ENCODE measurements at regions not wholly inside any gene's neighbourhood (a gene's known extent, or its start where the extent isn't known, plus 50 kb on each side); places are given as distances from the start of the nearest gene placed in this dataset.

GRCh38 chr6:74096329-74096728, 400.3 kb downstream of the CD109 start:
- no peaks in the 10 kb centered on the region for H3K36me3 ChIP-seq (ENCODE audit: insufficient read depth, low read depth, low read length)
- H3K9me3 ChIP-seq (ENCODE audit: insufficient read depth, low read depth, low read length) = no peaks in the 10 kb centered on the region
- no peak overlapping the region for H3K27ac ChIP-seq (ENCODE audit: low read length)
- H3K27me3 ChIP-seq (ENCODE audit: insufficient read depth, low read length) = no peaks in the 10 kb centered on the region
- H3K9ac ChIP-seq (ENCODE audit: low read depth, low read length) = no peak overlapping the region
- no peak overlapping the region for H3K4me3 ChIP-seq (ENCODE audit: low read length)
- H3K4me1 ChIP-seq (ENCODE audit: insufficient read depth, low read length) = no peaks in the 10 kb centered on the region

GRCh38 chr6:74093361-74093760, 397.4 kb downstream of the CD109 start:
- Histone ChIP-seq H3K36me3 (ENCODE audit: insufficient read depth, low read depth, low read length) (no peaks in the 10 kb centered on the region), H3K4me3 (ENCODE audit: low read length) (no peak overlapping the region), H3K9me3 (ENCODE audit: insufficient read depth, low read depth, low read length) (no peaks in the 10 kb centered on the region), H3K9ac (ENCODE audit: low read depth, low read length) (no peak overlapping the region), H3K4me1 (ENCODE audit: insufficient read depth, low read length) (no peaks in the 10 kb centered on the region), H3K27me3 (ENCODE audit: insufficient read depth, low read length) (no peaks in the 10 kb centered on the region), H3K27ac (ENCODE audit: low read length) (no peak overlapping the region)

- Histone ChIP-seq H3K27me3 (ENCODE audit: insufficient read depth, low read length) (no peaks in the 10 kb centered on the region), H3K27ac (ENCODE audit: low read length) (no peak overlapping the region), H3K36me3 (ENCODE audit: insufficient read depth, low read depth, low read length) (no peaks in the 10 kb centered on the region), H3K4me1 (ENCODE audit: insufficient read depth, low read length) (no peaks in the 10 kb centered on the region), H3K9ac (ENCODE audit: low read depth, low read length) (no peak overlapping the region), H3K4me3 (ENCODE audit: low read length) (no peak overlapping the region), H3K9me3 (ENCODE audit: insufficient read depth, low read depth, low read length) (no peaks in the 10 kb centered on the region)
Observed at GRCh38 chr6:74091794-74092157, 395.8 kb downstream of the CD109 start.

- Histone ChIP-seq H3K9ac (ENCODE audit: low read depth, low read length) (no peak overlapping the region), H3K4me1 (ENCODE audit: insufficient read depth, low read length) (no peaks in the 10 kb centered on the region), H3K27ac (ENCODE audit: low read length) (no peak overlapping the region), H3K36me3 (ENCODE audit: insufficient read depth, low read depth, low read length) (no peaks in the 10 kb centered on the region), H3K27me3 (ENCODE audit: insufficient read depth, low read length) (no peaks in the 10 kb centered on the region), H3K9me3 (ENCODE audit: insufficient read depth, low read depth, low read length) (no peaks in the 10 kb centered on the region), H3K4me3 (ENCODE audit: low read length) (no peak overlapping the region)
Observed at GRCh38 chr6:74091136-74091793, 395.3 kb downstream of the CD109 start.

GRCh38 chr6:74087899-74088298, 391.9 kb downstream of the CD109 start:
- Histone ChIP-seq H3K9me3 (ENCODE audit: insufficient read depth, low read depth, low read length) (no peaks in the 10 kb centered on the region), H3K4me1 (ENCODE audit: insufficient read depth, low read length) (no peaks in the 10 kb centered on the region), H3K27ac (ENCODE audit: low read length) (no peak overlapping the region), H3K9ac (ENCODE audit: low read depth, low read length) (no peak overlapping the region), H3K4me3 (ENCODE audit: low read length) (no peak overlapping the region), H3K27me3 (ENCODE audit: insufficient read depth, low read length) (no peaks in the 10 kb centered on the region), H3K36me3 (ENCODE audit: insufficient read depth, low read depth, low read length) (no peaks in the 10 kb centered on the region)

GRCh38 chr6:74075896-74076295, 379.9 kb downstream of the CD109 start:
- H3K4me3 ChIP-seq (ENCODE audit: low read length) = no peak overlapping the region
- H3K36me3 ChIP-seq (ENCODE audit: insufficient read depth, low read depth, low read length) = no peaks in the 10 kb centered on the region
- no peaks in the 10 kb centered on the region for H3K9me3 ChIP-seq (ENCODE audit: insufficient read depth, low read depth, low read length)
- no peak overlapping the region for H3K9ac ChIP-seq (ENCODE audit: low read depth, low read length)
- no peak overlapping the region for H3K27ac ChIP-seq (ENCODE audit: low read length)
- no peaks in the 10 kb centered on the region for H3K4me1 ChIP-seq (ENCODE audit: insufficient read depth, low read length)
- no peaks in the 10 kb centered on the region for H3K27me3 ChIP-seq (ENCODE audit: insufficient read depth, low read length)

- Histone ChIP-seq H3K4me3 (ENCODE audit: low read length) (no peak overlapping the region), H3K4me1 (ENCODE audit: insufficient read depth, low read length) (no peaks in the 10 kb centered on the region), H3K9me3 (ENCODE audit: insufficient read depth, low read depth, low read length) (no peaks in the 10 kb centered on the region), H3K27ac (ENCODE audit: low read length) (no peak overlapping the region), H3K36me3 (ENCODE audit: insufficient read depth, low read depth, low read length) (no peaks in the 10 kb centered on the region), H3K9ac (ENCODE audit: low read depth, low read length) (no peak overlapping the region), H3K27me3 (ENCODE audit: insufficient read depth, low read length) (no peaks in the 10 kb centered on the region)
Observed at GRCh38 chr6:74075323-74075722, 379.3 kb downstream of the CD109 start.

- H3K36me3 ChIP-seq (ENCODE audit: insufficient read depth, low read depth, low read length) = no peaks in the 10 kb centered on the region
- no peaks in the 10 kb centered on the region for H3K4me1 ChIP-seq (ENCODE audit: insufficient read depth, low read length)
- no peak overlapping the region for H3K4me3 ChIP-seq (ENCODE audit: low read length)
- no peaks in the 10 kb centered on the region for H3K9me3 ChIP-seq (ENCODE audit: insufficient read depth, low read depth, low read length)
- no peak overlapping the region for H3K27ac ChIP-seq (ENCODE audit: low read length)
- no peaks in the 10 kb centered on the region for H3K27me3 ChIP-seq (ENCODE audit: insufficient read depth, low read length)
- no peak overlapping the region for H3K9ac ChIP-seq (ENCODE audit: low read depth, low read length)
Observed at GRCh38 chr6:74074645-74075044, 378.6 kb downstream of the CD109 start.

GRCh38 chr6:74073999-74074398, 378.0 kb downstream of the CD109 start:
- Histone ChIP-seq H3K4me1 (ENCODE audit: insufficient read depth, low read length) (no peaks in the 10 kb centered on the region), H3K9me3 (ENCODE audit: insufficient read depth, low read depth, low read length) (no peaks in the 10 kb centered on the region), H3K27ac (ENCODE audit: low read length) (no peak overlapping the region), H3K36me3 (ENCODE audit: insufficient read depth, low read depth, low read length) (no peaks in the 10 kb centered on the region), H3K9ac (ENCODE audit: low read depth, low read length) (no peak overlapping the region), H3K27me3 (ENCODE audit: insufficient read depth, low read length) (no peaks in the 10 kb centered on the region), H3K4me3 (ENCODE audit: low read length) (no peak overlapping the region)

GRCh38 chr6:74073429-74073828, 377.4 kb downstream of the CD109 start:
- no peak overlapping the region for H3K27ac ChIP-seq (ENCODE audit: low read length)
- H3K9me3 ChIP-seq (ENCODE audit: insufficient read depth, low read depth, low read length) = no peaks in the 10 kb centered on the region
- no peak overlapping the region for H3K9ac ChIP-seq (ENCODE audit: low read depth, low read length)
- H3K27me3 ChIP-seq (ENCODE audit: insufficient read depth, low read length) = no peaks in the 10 kb centered on the region
- no peaks in the 10 kb centered on the region for H3K4me1 ChIP-seq (ENCODE audit: insufficient read depth, low read length)
- H3K4me3 ChIP-seq (ENCODE audit: low read length) = no peak overlapping the region
- H3K36me3 ChIP-seq (ENCODE audit: insufficient read depth, low read depth, low read length) = no peaks in the 10 kb centered on the region

GRCh38 chr6:74071214-74071613, 375.2 kb downstream of the CD109 start:
- H3K4me1 ChIP-seq (ENCODE audit: insufficient read depth, low read length) = no peaks in the 10 kb centered on the region
- no peak overlapping the region for H3K9ac ChIP-seq (ENCODE audit: low read depth, low read length)
- no peaks in the 10 kb centered on the region for H3K9me3 ChIP-seq (ENCODE audit: insufficient read depth, low read depth, low read length)
- no peak overlapping the region for H3K4me3 ChIP-seq (ENCODE audit: low read length)
- no peaks in the 10 kb centered on the region for H3K36me3 ChIP-seq (ENCODE audit: insufficient read depth, low read depth, low read length)
- no peak overlapping the region for H3K27ac ChIP-seq (ENCODE audit: low read length)
- no peaks in the 10 kb centered on the region for H3K27me3 ChIP-seq (ENCODE audit: insufficient read depth, low read length)

GRCh38 chr6:74070711-74071110, 374.7 kb downstream of the CD109 start:
- Histone ChIP-seq H3K9me3 (ENCODE audit: insufficient read depth, low read depth, low read length) (no peaks in the 10 kb centered on the region), H3K4me3 (ENCODE audit: low read length) (no peak overlapping the region), H3K27ac (ENCODE audit: low read length) (no peak overlapping the region), H3K27me3 (ENCODE audit: insufficient read depth, low read length) (no peaks in the 10 kb centered on the region), H3K36me3 (ENCODE audit: insufficient read depth, low read depth, low read length) (no peaks in the 10 kb centered on the region), H3K4me1 (ENCODE audit: insufficient read depth, low read length) (no peaks in the 10 kb centered on the region), H3K9ac (ENCODE audit: low read depth, low read length) (no peak overlapping the region)

Data from iPS-20b (cell line).